HFF-Myc (cell line): ENCODE measurements at regions not wholly inside any gene's neighbourhood (a gene's known extent, or its start where the extent isn't known, plus 50 kb on each side); places are given as distances from the start of the nearest gene placed in this dataset.
"Not testable (repeated sequence)": the region's sequence is repeated elsewhere in the genome, so short reads cannot be mapped to it uniquely, and the experiment has no call there.

ENCODE experiments used
- DNase-seq: peaks from one replicate; pipeline ENCODE4 v3.0.0-alpha.2; 2011; ENCODE audit warnings: low read depth; ENCODE audit errors: extremely low read depth
- H3K4me3 ChIP-seq: replicated peaks from 2 replicates; pipeline ENCODE4 v1.5.1; 2011; ENCODE audit warnings: low read depth, mild to moderate bottlenecking, control low read depth, low read length
- CTCF ChIP-seq: IDR thresholded peaks from 2 replicates; pipeline ENCODE4 v1.5.1; 2012; ENCODE audit warnings: mild to moderate bottlenecking, low read depth, low read length, control low read depth; ENCODE audit errors: missing control alignments

- TF ChIP-seq CTCF: no peak
- no peak for DNase-seq
- no peak overlapping the region for H3K4me3 ChIP-seq
Measured at GRCh38 chr13:53439439-53440225, 411.0 kb downstream of the OLFM4 start.

- no peak for TF ChIP-seq CTCF
- no peak for DNase-seq
Measured at GRCh38 chr13:53442979-53443378, 414.4 kb downstream of the OLFM4 start.

GRCh38 chr13:53445686-53446085 lies 417.1 kb downstream of the OLFM4 start:
- no peak overlapping the region for H3K4me3 ChIP-seq
- no peak for DNase-seq
- TF ChIP-seq CTCF: no peak

More at GRCh38 chr13:53442979-53443378, 414.4 kb downstream of the OLFM4 start:
- H3K4me3 ChIP-seq: no peak overlapping the region

GRCh38 chr13:53447456-53447855 lies 418.8 kb downstream of the OLFM4 start:
- no peak for DNase-seq
- H3K4me3 ChIP-seq: no peak overlapping the region
- TF ChIP-seq CTCF: no peak

- no peak for TF ChIP-seq CTCF
- no peak for DNase-seq
- no peak overlapping the region for H3K4me3 ChIP-seq
Measured at GRCh38 chr13:53447863-53448262, 419.2 kb downstream of the OLFM4 start.

- not testable (repeated sequence) for DNase-seq, H3K4me3 ChIP-seq
Measured at GRCh38 chr13:53452263-53452808, 423.7 kb downstream of the OLFM4 start.

GRCh38 chr13:53460796-53461195 lies 432.2 kb downstream of the OLFM4 start:
- TF ChIP-seq CTCF: no peak
- H3K4me3 ChIP-seq: no peak overlapping the region
- DNase-seq: no peak
